ENCODE measurements at regions not wholly inside any gene's neighbourhood (a gene's known extent, or its start where the extent isn't known, plus 50 kb on each side); places are given as distances from the start of the nearest gene placed in this dataset.

- TF ChIP-seq EZH2phosphoT487 (IDR thresholded peaks at IDR 0.05; ENCODE audit: insufficient read depth, low read depth) (no peak), EZH2 (IDR thresholded peaks at IDR 0.05; ENCODE audit: insufficient read depth, poor library complexity, severe bottlenecking) (no peak)
Measured at GRCh38 chr13:111039735-111040134, 75.4 kb upstream of the ARHGEF7 start.
